Fibroblast of lung (primary cell): ENCODE measurements at regions not wholly inside any gene's neighbourhood (a gene's known extent, or its start where the extent isn't known, plus 50 kb on each side); places are given as distances from the start of the nearest gene placed in this dataset.

Experiments used
- EZH2 ChIP-seq: IDR thresholded peaks from 2 replicates; pipeline ENCODE4 v1.5.1; 2012; ENCODE audit warnings: low read length, control low read depth, mild to moderate bottlenecking; ENCODE audit errors: missing control alignments
- TF ChIP-seq, protein P1 (sequence below), 2 donors: IDR thresholded peaks in 1 of 2; conservative IDR thresholded peaks in 1 of 2; 1 replicate in 1 of 2; 2 replicates in 1 of 2; pipeline ENCODE4 v1.5.1; 2011 to 2012; ENCODE audit warnings: low read length in 2 of 2, control low read depth in 1 of 2, inconsistent platforms in 1 of 2, low read depth in 1 of 2, mild to moderate bottlenecking in 1 of 2

DNA sequence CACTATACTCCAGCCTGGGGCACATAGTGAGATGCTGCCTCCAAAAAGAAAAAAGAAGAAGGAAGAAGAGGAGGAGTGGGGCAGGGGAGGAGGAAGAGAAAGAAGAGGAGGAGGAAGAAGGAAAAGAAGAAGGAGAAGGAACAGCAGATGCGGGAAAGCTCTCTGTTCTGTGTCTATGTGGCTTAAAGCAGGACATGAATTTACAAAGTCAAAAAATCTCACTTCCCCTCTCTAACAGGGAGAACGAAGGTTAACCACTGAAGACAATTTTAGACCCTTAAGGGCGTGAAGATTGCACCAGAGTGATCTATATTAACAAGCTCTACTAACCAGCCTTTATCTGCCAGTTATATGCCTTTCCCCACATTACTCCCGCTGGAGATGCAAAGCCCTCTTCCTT lies 258.9 kb downstream of the METTL4 start:
- TF ChIP-seq, protein P1, sequence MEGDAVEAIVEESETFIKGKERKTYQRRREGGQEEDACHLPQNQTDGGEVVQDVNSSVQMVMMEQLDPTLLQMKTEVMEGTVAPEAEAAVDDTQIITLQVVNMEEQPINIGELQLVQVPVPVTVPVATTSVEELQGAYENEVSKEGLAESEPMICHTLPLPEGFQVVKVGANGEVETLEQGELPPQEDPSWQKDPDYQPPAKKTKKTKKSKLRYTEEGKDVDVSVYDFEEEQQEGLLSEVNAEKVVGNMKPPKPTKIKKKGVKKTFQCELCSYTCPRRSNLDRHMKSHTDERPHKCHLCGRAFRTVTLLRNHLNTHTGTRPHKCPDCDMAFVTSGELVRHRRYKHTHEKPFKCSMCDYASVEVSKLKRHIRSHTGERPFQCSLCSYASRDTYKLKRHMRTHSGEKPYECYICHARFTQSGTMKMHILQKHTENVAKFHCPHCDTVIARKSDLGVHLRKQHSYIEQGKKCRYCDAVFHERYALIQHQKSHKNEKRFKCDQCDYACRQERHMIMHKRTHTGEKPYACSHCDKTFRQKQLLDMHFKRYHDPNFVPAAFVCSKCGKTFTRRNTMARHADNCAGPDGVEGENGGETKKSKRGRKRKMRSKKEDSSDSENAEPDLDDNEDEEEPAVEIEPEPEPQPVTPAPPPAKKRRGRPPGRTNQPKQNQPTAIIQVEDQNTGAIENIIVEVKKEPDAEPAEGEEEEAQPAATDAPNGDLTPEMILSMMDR (conservative IDR thresholded peaks at IDR 0.05 in 1 of 2, IDR thresholded peaks at IDR 0.05 in 1 of 2; ENCODE audit: low read depth in 1 of 2, low read length in 2 of 2) = no peak
- TF ChIP-seq EZH2 = no peak
